Calu3 (cell line): ENCODE measurements at regions not wholly inside any gene's neighbourhood (a gene's known extent, or its start where the extent isn't known, plus 50 kb on each side); places are given as distances from the start of the nearest gene placed in this dataset.

Experiments
- BruUV-seq: library from RNA; stranded (reverse); fragments of 400-500 nt; replicated peaks from 2 replicates; lab custom pipeline; 2021; lab: Mats Ljungman, UMichigan
- CTCF ChIA-PET: fragments of 300-600 bp; sonication (Branson Sonifier 250); formaldehyde crosslinking; loops from one replicate; lab custom pipeline; 2022; ENCODE audit warnings: antibody characterized with exemption; lab: Charles Lee
- DNase-seq: peaks from one replicate; pipeline ENCODE4 v3.0.0; 2022
- H3K27ac Mint-ChIP-seq: one replicate; pipeline ENCODE4 v1.8.0; 2022; ENCODE audit warnings: mixed read lengths; ENCODE audit not compliant: unreplicated experiment
- H3K27me3 Mint-ChIP-seq: one replicate; pipeline ENCODE4 v1.8.0; 2022; ENCODE audit warnings: mixed read lengths; ENCODE audit not compliant: unreplicated experiment
- H3K36me3 Mint-ChIP-seq: one replicate; pipeline ENCODE4 v1.8.0; 2022; ENCODE audit warnings: mild to moderate bottlenecking, moderate library complexity, mixed read lengths; ENCODE audit not compliant: insufficient read depth, unreplicated experiment
- H3K4me1 Mint-ChIP-seq: one replicate; pipeline ENCODE4 v1.8.0; 2022; ENCODE audit warnings: mild to moderate bottlenecking, low read depth, mixed read lengths; ENCODE audit not compliant: unreplicated experiment
- H3K4me3 Mint-ChIP-seq: one replicate; pipeline ENCODE4 v1.8.0; 2022; ENCODE audit warnings: mild to moderate bottlenecking, low read depth, moderate library complexity, mixed read lengths; ENCODE audit not compliant: unreplicated experiment
- H3K9me3 Mint-ChIP-seq: one replicate; pipeline ENCODE4 v1.8.0; 2022; ENCODE audit warnings: low read depth, mixed read lengths; ENCODE audit not compliant: unreplicated experiment
- intact Hi-C: fragments of 100-400 bp; cut with micrococcal nuclease; formaldehyde crosslinking; loops from one replicate; pipeline ENCODE4 v1.10.0; 2022; ENCODE audit not compliant: unreplicated experiment
- TF ChIP-seq, protein P1 (sequence below): fragments of 200-600 bp; IDR thresholded peaks from one replicate; pipeline ENCODE4 v1.8.0; 2022; ENCODE audit warnings: antibody characterized with exemption; ENCODE audit not compliant: unreplicated experiment

DNA sequence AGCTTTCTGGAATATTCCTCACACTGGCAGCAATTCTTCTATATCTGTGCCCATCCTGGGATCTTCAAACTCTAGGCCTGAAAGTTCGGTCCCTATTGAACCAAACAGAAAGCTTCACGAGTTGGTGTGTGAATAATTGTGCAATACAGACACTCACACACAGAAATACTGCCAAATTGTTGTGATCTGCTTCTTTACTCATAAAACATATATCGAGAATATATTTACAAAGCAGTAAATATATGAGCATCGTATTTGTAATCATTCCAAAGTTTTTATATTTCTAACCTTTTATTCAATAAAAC, 56.6 kb upstream of the BEX4 start:
- Mint-ChIP-seq H3K4me3 (no peak overlapping the region), H3K27me3 (peaks cover 16% of the 10 kb centered on the region), H3K9me3 (no peaks in the 10 kb centered on the region), H3K27ac (no peak overlapping the region), H3K4me1 (peaks cover 14% of the 10 kb centered on the region), H3K36me3 (no peaks in the 10 kb centered on the region)
- CTCF ChIA-PET, result no interaction called here
- no TSS peak for BruUV-seq
- DNase-seq, result no peak
- intact Hi-C loops, result loop anchor here (1.0 to 5.0 kb wide), 2 partner anchors 101 to 207 kb away; no protein-coding TSS in a partner anchor
- TF ChIP-seq, protein P1, sequence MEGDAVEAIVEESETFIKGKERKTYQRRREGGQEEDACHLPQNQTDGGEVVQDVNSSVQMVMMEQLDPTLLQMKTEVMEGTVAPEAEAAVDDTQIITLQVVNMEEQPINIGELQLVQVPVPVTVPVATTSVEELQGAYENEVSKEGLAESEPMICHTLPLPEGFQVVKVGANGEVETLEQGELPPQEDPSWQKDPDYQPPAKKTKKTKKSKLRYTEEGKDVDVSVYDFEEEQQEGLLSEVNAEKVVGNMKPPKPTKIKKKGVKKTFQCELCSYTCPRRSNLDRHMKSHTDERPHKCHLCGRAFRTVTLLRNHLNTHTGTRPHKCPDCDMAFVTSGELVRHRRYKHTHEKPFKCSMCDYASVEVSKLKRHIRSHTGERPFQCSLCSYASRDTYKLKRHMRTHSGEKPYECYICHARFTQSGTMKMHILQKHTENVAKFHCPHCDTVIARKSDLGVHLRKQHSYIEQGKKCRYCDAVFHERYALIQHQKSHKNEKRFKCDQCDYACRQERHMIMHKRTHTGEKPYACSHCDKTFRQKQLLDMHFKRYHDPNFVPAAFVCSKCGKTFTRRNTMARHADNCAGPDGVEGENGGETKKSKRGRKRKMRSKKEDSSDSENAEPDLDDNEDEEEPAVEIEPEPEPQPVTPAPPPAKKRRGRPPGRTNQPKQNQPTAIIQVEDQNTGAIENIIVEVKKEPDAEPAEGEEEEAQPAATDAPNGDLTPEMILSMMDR, result peak; percentile 0

DNA sequence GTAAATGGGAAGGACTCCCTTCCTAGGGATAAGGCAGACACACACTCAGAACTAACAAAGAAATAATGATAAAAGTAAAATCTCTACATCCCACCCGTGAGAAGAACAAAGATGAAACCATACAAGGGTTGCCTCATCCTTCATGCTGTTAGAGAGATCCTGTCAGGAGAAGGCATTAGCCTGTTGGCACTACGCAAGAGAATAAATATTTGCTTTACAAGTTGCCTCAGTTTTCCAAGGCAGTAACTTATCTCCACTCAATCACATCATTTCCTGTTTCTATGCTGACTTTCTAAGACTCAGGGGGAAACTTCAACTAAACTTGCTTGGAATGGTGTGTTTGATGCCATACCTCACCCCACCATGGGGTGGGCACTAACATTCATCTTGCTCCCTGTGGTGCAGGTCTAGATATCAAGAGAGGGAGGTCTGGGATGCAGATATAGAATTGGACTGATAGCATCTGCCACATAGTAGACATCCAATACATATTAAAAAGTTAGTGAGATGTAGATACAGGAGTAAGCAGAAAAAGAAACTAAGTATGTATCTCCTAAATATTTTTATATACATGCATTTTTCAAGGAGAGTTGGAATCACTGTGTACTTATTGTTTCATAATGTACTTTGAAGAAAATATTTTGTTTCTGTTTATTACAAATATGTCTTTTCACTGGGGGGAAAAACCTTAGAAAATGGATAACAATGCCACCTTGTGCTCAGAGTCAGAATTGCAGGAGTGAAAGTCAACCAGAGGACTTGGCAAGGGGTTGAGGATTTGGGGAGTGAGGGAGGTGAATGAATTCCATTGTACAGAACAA, 57.2 kb upstream of the BEX4 start:
- peaks cover 10% of the 10 kb centered on the region for H3K27me3 Mint-ChIP-seq
- DNase-seq, result peak; percentile 41
- peaks cover 4% of the 10 kb centered on the region for H3K9me3 Mint-ChIP-seq
- TF ChIP-seq, protein P1, result peak; percentile 69
- H3K4me1 Mint-ChIP-seq, result peaks cover 19% of the 10 kb centered on the region
- BruUV-seq, result no TSS peak
- H3K4me3 Mint-ChIP-seq, result no peak overlapping the region
- CTCF ChIA-PET, result no interaction called here
- no peak overlapping the region for H3K27ac Mint-ChIP-seq
- no peaks in the 10 kb centered on the region for H3K36me3 Mint-ChIP-seq
- intact Hi-C loops, result loop anchor here (1.0 to 5.0 kb wide), 2 partner anchors 100 to 206 kb away; no protein-coding TSS in a partner anchor

DNA sequence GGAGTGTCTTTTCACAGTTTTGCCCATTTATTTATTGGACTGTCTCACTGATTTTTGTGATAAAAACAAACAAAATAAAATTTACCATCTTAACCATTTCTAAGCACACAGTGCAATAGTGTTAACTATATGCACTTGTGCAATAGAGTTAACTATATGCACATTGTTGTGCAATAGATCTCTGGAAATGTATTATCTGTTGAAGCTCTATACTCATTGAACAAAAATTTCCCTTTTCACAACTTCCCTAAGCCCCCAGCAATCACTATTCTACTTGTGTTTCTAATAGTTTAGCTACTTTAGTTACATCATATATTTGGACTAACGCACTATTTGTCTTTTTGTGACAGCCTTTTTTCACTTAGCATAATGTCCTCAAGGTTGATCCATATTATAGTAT, 59.7 kb upstream of the BEX4 start:
- H3K4me1 Mint-ChIP-seq, result peaks cover 31% of the 10 kb centered on the region
- H3K27ac Mint-ChIP-seq, result no peak overlapping the region
- BruUV-seq, result no TSS peak
- peaks cover 6% of the 10 kb centered on the region for H3K36me3 Mint-ChIP-seq
- H3K9me3 Mint-ChIP-seq, result peaks cover 6% of the 10 kb centered on the region
- DNase-seq, result no peak
- intact Hi-C loops, result loop anchor here (5.0 kb wide), 1 partner anchor 98 kb away; no protein-coding TSS in a partner anchor
- H3K4me3 Mint-ChIP-seq, result no peak overlapping the region
- TF ChIP-seq, protein P1, result no peak
- no peaks in the 10 kb centered on the region for H3K27me3 Mint-ChIP-seq
- CTCF ChIA-PET, result no interaction called here

DNA sequence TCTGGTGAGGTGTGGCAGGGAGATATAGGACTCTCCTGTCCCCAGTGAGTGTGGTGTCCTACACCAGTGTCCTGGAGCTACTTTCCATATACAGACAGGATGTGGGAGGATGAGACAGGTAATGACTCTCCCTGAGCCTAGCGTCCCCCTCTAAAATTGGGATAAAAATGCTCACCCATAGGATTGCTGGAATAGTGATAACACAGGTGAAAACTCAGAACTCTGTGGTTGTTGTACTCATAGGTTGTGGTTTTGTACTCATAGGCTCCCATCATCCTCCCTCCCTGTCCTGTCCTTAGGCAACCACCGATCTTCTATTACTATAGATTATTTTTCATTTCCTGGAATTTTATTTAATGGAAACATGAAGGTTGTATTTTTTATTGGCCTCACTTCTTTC, 60.7 kb upstream of the NXF3 start:
- TF ChIP-seq, protein P1, result no peak
- Mint-ChIP-seq H3K27ac (no peak overlapping the region), H3K4me3 (no peak overlapping the region), H3K4me1 (peaks cover 31% of the 10 kb centered on the region), H3K36me3 (peaks cover 6% of the 10 kb centered on the region), H3K27me3 (no peaks in the 10 kb centered on the region), H3K9me3 (peaks cover 6% of the 10 kb centered on the region)
- BruUV-seq, result no TSS peak
- no peak for DNase-seq
- intact Hi-C loops, result no loop called here
- CTCF ChIA-PET, result no interaction called here
